CD4-positive, CD25-positive, alpha-beta regulatory T cell (primary cell): ENCODE measurements at regions not wholly inside any gene's neighbourhood (a gene's known extent, or its start where the extent isn't known, plus 50 kb on each side); places are given as distances from the start of the nearest gene placed in this dataset.

Source experiments
- ATAC-seq, 2 donors: fragments of 150-1000 bp; cut with Tn5 transposase; one replicate each; pipeline ENCODE4 v1.10.0; 2021; ENCODE audit warnings: low read depth in 2 of 2, moderate number of reproducible peaks in 2 of 2, moderate library complexity in 1 of 2
- DNase-seq, 3 donors: peaks; one replicate each; pipeline versions ENCODE4 v3.0.0 to v3.0.0-alpha.2; 2012 to 2022; ENCODE audit warnings: mixed read lengths in 1 of 3
- H3K27ac ChIP-seq: one replicate; pipeline ENCODE4 v1.7.0; 2013; ENCODE audit warnings: mild to moderate bottlenecking, low read length; ENCODE audit not compliant: insufficient read depth, poor library complexity, severe bottlenecking
- H3K27me3 ChIP-seq: one replicate; pipeline ENCODE4 v1.7.0; 2013; ENCODE audit warnings: low read length; ENCODE audit not compliant: control insufficient read depth, insufficient read depth
- H3K36me3 ChIP-seq: one replicate; pipeline ENCODE4 v1.7.0; 2013; ENCODE audit warnings: mild to moderate bottlenecking, low read length, moderate library complexity; ENCODE audit not compliant: control insufficient read depth, insufficient read depth
- H3K4me1 ChIP-seq: 2 replicates; pipeline ENCODE4 v1.7.0; 2013; ENCODE audit warnings: mild to moderate bottlenecking, low read length; ENCODE audit not compliant: insufficient read depth, control insufficient read depth, poor library complexity, severe bottlenecking
- H3K4me3 ChIP-seq: one replicate; pipeline ENCODE4 v1.7.0; 2013; ENCODE audit warnings: low read depth, mild to moderate bottlenecking, low read length, moderate library complexity
- H3K9me3 ChIP-seq, 2 experiments: 1 replicate in 1 of 2; 2 replicates in 1 of 2; pipeline ENCODE4 v1.7.0; 2013; ENCODE audit warnings: low read length in 2 of 2, mild to moderate bottlenecking in 1 of 2, moderate library complexity in 1 of 2; ENCODE audit not compliant: control insufficient read depth in 2 of 2
- H3K27ac Mint-ChIP-seq, 3 donors: one replicate each; pipeline ENCODE4 v1.8.0; 2020 to 2022; ENCODE audit warnings: mild to moderate bottlenecking in 3 of 3, mixed read lengths in 3 of 3, moderate library complexity in 2 of 3
- H3K27me3 Mint-ChIP-seq: one replicate; pipeline ENCODE4 v1.8.0; 2022; ENCODE audit warnings: mild to moderate bottlenecking, mixed read lengths
- H3K36me3 Mint-ChIP-seq: one replicate; pipeline ENCODE4 v1.8.0; 2020; ENCODE audit warnings: mixed read lengths
- H3K4me1 Mint-ChIP-seq, 4 donors: one replicate each; pipeline ENCODE4 v1.8.0; 2020 to 2022; ENCODE audit warnings: mixed read lengths in 4 of 4, mild to moderate bottlenecking in 1 of 4
- H3K4me3 Mint-ChIP-seq, 4 donors: one replicate each; pipeline ENCODE4 v1.8.0; 2020 to 2022; ENCODE audit warnings: mild to moderate bottlenecking in 4 of 4, mixed read lengths in 4 of 4, moderate library complexity in 3 of 4
- H3K9me3 Mint-ChIP-seq, 7 donors: one replicate each; pipeline ENCODE4 v1.8.0; 2020 to 2022; ENCODE audit warnings: mixed read lengths in 7 of 7, mild to moderate bottlenecking in 3 of 7, moderate library complexity in 2 of 7

DNA sequence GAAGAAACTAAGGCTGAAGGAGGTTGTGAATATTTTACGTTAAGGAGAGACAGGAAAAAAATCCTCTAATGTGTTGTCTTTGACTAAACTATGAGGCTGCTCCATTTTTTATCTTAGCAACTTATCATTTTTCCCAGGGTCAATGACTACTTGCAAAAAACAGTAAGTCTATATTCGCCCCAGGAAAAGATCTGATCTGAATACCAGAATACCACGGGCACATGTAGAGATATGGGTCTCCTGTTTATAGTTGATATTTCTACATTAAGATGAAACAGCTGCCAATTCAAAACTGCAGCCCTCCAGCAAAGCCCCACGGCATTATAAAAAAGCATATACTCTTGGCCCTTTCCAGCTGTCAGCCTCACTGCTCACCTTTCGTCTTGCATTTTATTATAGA lies 358.4 kb downstream of the SH2D4B start:
- no peak overlapping the region for H3K4me3 Mint-ChIP-seq
- Histone ChIP-seq H3K27ac (no peak overlapping the region), H3K4me1 (no peaks in the 10 kb centered on the region), H3K27me3 (no peaks in the 10 kb centered on the region), H3K36me3 (no peaks in the 10 kb centered on the region), H3K9me3 (no peaks in the 10 kb centered on the region), H3K4me3 (no peak overlapping the region)
- no peak overlapping the region for H3K27ac Mint-ChIP-seq
- DNase-seq (no peak), ATAC-seq (no peak)
- peaks cover 0 to 2% (median 0%) of the 10 kb centered on the region in 7 donors for H3K9me3 Mint-ChIP-seq
- H3K36me3 Mint-ChIP-seq: no peaks in the 10 kb centered on the region
- no peaks in the 10 kb centered on the region for H3K4me1 Mint-ChIP-seq
- no peaks in the 10 kb centered on the region for H3K27me3 Mint-ChIP-seq

DNA sequence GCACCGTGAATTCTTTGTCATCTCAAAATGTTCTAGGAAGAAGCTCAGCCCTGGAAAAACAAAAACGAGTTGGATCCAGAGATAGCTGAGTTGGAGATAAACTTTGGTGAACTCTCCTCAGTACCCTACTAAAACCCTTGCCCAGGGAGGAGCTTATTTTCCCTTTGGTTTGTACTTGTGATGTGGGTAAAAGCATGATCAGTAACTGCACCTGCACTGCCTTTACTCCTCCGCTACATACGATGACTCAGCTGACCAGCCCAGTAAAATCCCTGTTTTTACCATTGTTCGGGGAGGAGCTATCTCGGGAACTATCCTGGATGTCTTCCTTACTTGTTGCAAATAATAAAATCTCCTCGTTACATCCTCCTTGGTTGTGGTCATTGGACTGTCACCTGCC lies 359.3 kb downstream of the SH2D4B start:
- no peaks in the 10 kb centered on the region for H3K27me3 ChIP-seq
- no peak overlapping the region for H3K27ac Mint-ChIP-seq
- H3K4me1 Mint-ChIP-seq: no peaks in the 10 kb centered on the region
- ATAC-seq (no peak), DNase-seq (no peak)
- H3K4me3 Mint-ChIP-seq: no peak overlapping the region
- H3K4me1 ChIP-seq: no peaks in the 10 kb centered on the region
- no peaks in the 10 kb centered on the region for H3K27me3 Mint-ChIP-seq
- no peaks in the 10 kb centered on the region for H3K9me3 ChIP-seq
- no peak overlapping the region for H3K4me3 ChIP-seq
- H3K27ac ChIP-seq: no peak overlapping the region
- peaks cover 0 to 2% (median 0%) of the 10 kb centered on the region in 7 donors for H3K9me3 Mint-ChIP-seq
- no peaks in the 10 kb centered on the region for H3K36me3 ChIP-seq
- H3K36me3 Mint-ChIP-seq: no peaks in the 10 kb centered on the region

DNA sequence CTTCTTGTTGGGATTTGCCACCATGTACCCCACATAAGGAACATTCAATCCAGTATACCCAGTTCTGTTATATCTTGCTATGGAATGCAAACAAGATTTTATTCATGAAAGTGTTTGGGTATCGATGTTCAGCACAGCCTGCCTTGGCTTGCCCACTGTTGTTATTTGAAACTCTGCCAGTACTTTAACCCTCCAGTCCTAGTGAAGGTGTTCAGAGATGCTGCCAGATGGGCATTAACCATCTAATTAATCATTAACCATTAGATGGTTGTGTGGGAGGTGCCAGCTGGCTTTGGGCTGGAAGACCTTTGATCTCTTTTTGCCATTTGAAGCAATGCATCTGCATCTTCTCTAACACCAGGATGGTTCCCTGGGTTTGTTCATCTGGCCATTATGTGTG lies 363.0 kb downstream of the SH2D4B start:
- H3K27ac ChIP-seq: no peak overlapping the region
- no peak overlapping the region for H3K27ac Mint-ChIP-seq
- H3K9me3 Mint-ChIP-seq: peaks cover 0 to 2% (median 0%) of the 10 kb centered on the region in 7 donors
- DNase-seq (no peak), ATAC-seq (no peak)
- H3K4me1 Mint-ChIP-seq: no peaks in the 10 kb centered on the region
- no peaks in the 10 kb centered on the region for H3K36me3 ChIP-seq
- H3K4me1 ChIP-seq: no peaks in the 10 kb centered on the region
- H3K4me3 ChIP-seq: no peak overlapping the region
- no peaks in the 10 kb centered on the region for H3K27me3 ChIP-seq
- no peaks in the 10 kb centered on the region for H3K9me3 ChIP-seq
- H3K36me3 Mint-ChIP-seq: no peaks in the 10 kb centered on the region
- no peaks in the 10 kb centered on the region for H3K27me3 Mint-ChIP-seq
- no peak overlapping the region for H3K4me3 Mint-ChIP-seq

DNA sequence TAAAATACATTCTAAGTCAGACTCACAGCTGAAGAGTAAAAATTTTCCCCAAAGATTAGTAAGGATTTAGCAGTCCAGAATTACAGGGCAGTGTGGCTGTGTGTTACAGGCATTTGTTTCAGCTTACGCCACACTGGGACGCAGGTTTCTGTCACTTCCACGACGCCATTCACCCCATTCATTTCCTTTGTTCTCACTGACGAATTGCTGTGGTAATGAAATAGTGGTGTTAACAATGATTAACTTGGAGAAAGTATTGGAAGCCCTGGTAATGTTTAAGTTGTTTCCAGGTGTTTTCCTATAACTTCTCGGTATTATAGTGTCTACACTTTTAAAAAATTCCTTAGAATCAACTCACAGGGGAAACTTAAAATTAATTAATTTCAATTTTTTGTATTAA lies 370.9 kb downstream of the SH2D4B start:
- Mint-ChIP-seq H3K27ac (no peak overlapping the region), H3K4me1 (no peaks in the 10 kb centered on the region), H3K4me3 (no peak overlapping the region), H3K36me3 (no peaks in the 10 kb centered on the region), H3K27me3 (peaks cover 5% of the 10 kb centered on the region), H3K9me3 (peaks cover 0 to 5% (median 0%) of the 10 kb centered on the region in 7 donors)
- Histone ChIP-seq H3K4me3 (no peak overlapping the region), H3K27me3 (no peaks in the 10 kb centered on the region), H3K36me3 (no peaks in the 10 kb centered on the region), H3K9me3 (no peaks in the 10 kb centered on the region), H3K4me1 (no peaks in the 10 kb centered on the region), H3K27ac (no peak overlapping the region)
- no peak for ATAC-seq
- DNase-seq: no peak

DNA sequence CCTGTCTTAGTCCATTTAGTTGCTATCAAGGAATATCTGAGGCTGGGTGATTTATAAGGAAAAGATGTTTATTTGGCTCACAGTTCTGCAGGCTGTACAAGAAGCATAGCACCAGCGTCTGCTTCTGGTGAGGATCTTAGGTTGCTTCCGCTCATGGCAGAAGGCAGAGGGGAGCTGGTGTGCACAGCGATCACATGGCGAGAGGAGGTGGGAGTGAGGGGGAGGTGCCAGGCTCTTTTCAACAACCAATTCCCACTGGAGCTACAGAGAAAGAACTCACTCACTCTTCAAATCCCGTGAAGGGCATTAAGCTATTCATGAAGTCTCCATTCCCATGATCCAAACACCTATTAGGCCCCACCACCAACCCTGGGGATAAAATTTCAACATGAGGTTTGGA lies 371.6 kb downstream of the SH2D4B start:
- H3K4me3 Mint-ChIP-seq: no peak overlapping the region
- H3K9me3 Mint-ChIP-seq: peaks cover 0 to 5% (median 0%) of the 10 kb centered on the region in 7 donors
- H3K36me3 ChIP-seq: no peaks in the 10 kb centered on the region

DNA sequence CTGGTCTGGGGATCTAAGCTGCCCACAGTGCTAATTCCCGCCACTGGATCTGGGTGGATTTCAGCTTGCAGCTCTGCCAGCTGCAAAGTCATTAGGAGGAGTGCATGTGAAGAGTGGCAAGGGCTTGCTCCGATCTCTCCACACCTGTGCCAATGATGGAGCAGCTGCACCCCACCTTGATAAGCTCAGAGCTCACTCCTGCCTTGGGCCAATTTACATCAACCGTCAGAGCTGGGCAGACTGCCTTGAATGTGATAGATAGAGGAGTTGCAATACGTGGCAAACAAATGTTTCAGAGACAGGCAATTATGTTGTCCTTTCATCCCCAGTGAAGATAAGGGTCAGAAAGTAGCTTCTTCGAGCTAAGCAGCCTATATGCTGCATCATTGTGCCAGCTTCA lies 379.9 kb downstream of the SH2D4B start:
- Mint-ChIP-seq H3K9me3 (peaks cover 0 to 2% (median 0%) of the 10 kb centered on the region in 7 donors), H3K27me3 (peaks cover 5% of the 10 kb centered on the region), H3K4me1 (no peaks in the 10 kb centered on the region), H3K36me3 (no peaks in the 10 kb centered on the region), H3K4me3 (no peak overlapping the region), H3K27ac (no peak overlapping the region)
- ATAC-seq: no peak
- no peaks in the 10 kb centered on the region for H3K9me3 ChIP-seq
- DNase-seq: no peak
- no peaks in the 10 kb centered on the region for H3K27me3 ChIP-seq
- H3K4me1 ChIP-seq: no peaks in the 10 kb centered on the region
- H3K27ac ChIP-seq: no peak overlapping the region
- H3K36me3 ChIP-seq: no peaks in the 10 kb centered on the region
- no peak overlapping the region for H3K4me3 ChIP-seq

More for the DNA sequence above, 371.6 kb downstream of the SH2D4B start:
- H3K27me3 Mint-ChIP-seq: peaks cover 5% of the 10 kb centered on the region
- no peak overlapping the region for H3K27ac ChIP-seq
- ATAC-seq (no peak), DNase-seq (no peak)
- H3K4me1 Mint-ChIP-seq: no peaks in the 10 kb centered on the region
- no peaks in the 10 kb centered on the region for H3K36me3 Mint-ChIP-seq
- H3K9me3 ChIP-seq: no peaks in the 10 kb centered on the region
- H3K27me3 ChIP-seq: no peaks in the 10 kb centered on the region
- no peaks in the 10 kb centered on the region for H3K4me1 ChIP-seq
- H3K27ac Mint-ChIP-seq: no peak overlapping the region
- H3K4me3 ChIP-seq: no peak overlapping the region

DNA sequence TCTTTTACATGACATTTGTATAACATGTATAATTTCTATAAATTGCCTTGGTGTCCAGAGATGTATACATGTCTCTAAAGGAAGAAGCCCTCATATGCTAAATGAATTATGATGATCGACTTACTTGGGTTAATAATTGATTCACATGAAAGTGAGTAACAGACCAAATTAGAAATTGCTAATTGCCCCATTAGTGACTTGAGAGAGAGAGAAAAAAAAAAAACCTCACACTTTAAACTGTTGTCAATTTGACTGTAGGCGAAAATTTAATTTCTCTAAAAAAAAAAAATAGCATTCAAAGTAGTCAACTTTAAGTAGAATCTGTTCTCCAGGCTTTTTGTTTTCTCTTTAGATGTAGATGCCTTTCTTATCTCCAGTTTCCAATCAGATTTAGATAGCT lies 383.3 kb downstream of the SH2D4B start:
- Histone ChIP-seq H3K27ac (no peak overlapping the region), H3K9me3 (no peaks in the 10 kb centered on the region), H3K4me3 (no peak overlapping the region), H3K36me3 (no peaks in the 10 kb centered on the region), H3K4me1 (no peaks in the 10 kb centered on the region), H3K27me3 (no peaks in the 10 kb centered on the region)
- no peaks in the 10 kb centered on the region for H3K9me3 Mint-ChIP-seq
- no peak for ATAC-seq
- peaks cover 5% of the 10 kb centered on the region for H3K27me3 Mint-ChIP-seq
- no peak for DNase-seq
- no peak overlapping the region for H3K27ac Mint-ChIP-seq
- no peak overlapping the region for H3K4me3 Mint-ChIP-seq
- no peaks in the 10 kb centered on the region for H3K36me3 Mint-ChIP-seq
- H3K4me1 Mint-ChIP-seq: no peaks in the 10 kb centered on the region

DNA sequence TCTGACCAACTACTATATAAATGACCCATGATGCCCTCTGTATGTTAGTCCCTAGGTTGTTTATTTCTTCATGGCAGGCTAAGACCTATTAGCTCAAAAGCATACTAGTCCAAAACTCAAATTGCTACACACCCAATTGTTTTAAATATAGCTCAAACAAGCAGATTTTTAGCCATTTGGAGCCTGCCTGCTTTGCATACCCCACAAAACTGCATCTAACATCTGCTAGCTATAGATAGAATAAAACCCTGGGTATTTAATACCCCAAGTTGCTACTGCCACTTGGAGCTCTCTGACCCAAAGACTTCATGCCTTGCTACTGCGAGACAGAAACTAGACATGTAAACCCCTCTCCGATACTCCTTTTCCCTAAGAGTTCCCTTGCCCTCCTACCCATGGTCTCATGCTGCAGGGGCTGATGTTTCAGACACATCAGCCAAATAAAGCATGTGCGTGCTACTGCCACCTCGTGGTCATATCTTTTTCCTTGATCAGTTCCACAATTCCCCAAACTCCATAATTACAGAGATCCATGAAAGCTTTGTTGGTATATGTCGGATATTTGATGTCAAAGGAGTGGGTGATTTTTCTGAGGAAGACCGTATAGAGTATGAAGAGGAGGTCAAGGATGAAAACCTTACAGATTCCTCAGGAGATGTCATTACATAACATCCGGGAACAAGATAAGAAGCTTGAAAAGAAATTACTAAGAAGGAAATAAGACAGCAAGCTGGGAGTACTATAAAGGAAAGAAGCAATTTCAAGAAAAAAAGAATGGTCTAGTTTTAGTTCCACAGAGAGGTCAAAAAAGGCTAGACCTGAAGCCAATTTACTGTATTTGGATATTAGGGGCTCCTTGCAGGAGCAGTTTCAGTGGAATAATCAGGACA lies 386.6 kb downstream of the SH2D4B start:
- H3K4me3 ChIP-seq: no peak overlapping the region
- Mint-ChIP-seq H3K36me3 (no peaks in the 10 kb centered on the region), H3K4me1 (no peaks in the 10 kb centered on the region), H3K9me3 (peaks cover 0 to 9% (median 0%) of the 10 kb centered on the region in 7 donors), H3K27ac (no peak overlapping the region), H3K27me3 (peaks cover 11% of the 10 kb centered on the region), H3K4me3 (no peak overlapping the region)
- DNase-seq (peak in 2 of 3 donors; percentile 2 to 5), ATAC-seq (no peak)
- no peak overlapping the region for H3K27ac ChIP-seq
- no peaks in the 10 kb centered on the region for H3K27me3 ChIP-seq
- H3K9me3 ChIP-seq: no peaks in the 10 kb centered on the region
- H3K4me1 ChIP-seq: no peaks in the 10 kb centered on the region
- no peaks in the 10 kb centered on the region for H3K36me3 ChIP-seq
